Endometrium (tissue), 2 donors: ENCODE measurements at regions not wholly inside any gene's neighbourhood (a gene's known extent, or its start where the extent isn't known, plus 50 kb on each side); places are given as distances from the start of the nearest gene placed in this dataset.

Experiments used
- FAIRE-seq: peaks from 2 replicates; lab custom pipeline; 2012; peaks lifted over from hg19 to GRCh38; lab: Jason Lieb, UNC
- donor health status: control.
- donor health status: control.

GRCh38 chr5:58255970-58256369 is 203.9 kb downstream of the PLK2 start:
- no peak for FAIRE-seq

GRCh38 chr5:58255386-58255785 is 204.5 kb downstream of the PLK2 start:
- no peak for FAIRE-seq

DNA sequence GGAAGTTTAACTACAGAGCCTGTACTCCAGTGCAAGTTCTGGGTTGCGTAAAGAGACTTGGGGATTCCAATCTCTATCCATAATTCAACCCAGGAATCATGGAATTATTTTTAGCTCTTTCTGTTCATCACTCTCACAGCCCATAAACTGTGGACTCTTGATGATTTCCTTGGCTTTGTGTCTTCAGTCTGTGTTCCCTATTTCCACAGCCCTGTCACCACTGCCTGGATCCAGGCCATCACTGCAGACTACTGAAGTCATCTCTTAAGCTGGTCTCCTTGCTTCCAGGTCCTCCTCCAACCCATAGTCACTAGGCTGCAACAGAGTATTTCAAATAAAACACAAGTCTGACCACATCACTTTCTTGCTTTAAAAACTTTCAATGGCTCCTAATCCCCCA is 211.7 kb downstream of the PLK2 start:
- FAIRE-seq = no peak

- no peak for FAIRE-seq
These were observed 213.4 kb downstream of the PLK2 start for GRCh38 chr5:58246461-58246944.

- no peak for FAIRE-seq
These were observed 214.4 kb downstream of the PLK2 start for GRCh38 chr5:58245476-58245840.

GRCh38 chr5:58244819-58245475 is 214.9 kb downstream of the PLK2 start:
- no peak for FAIRE-seq

GRCh38 chr5:58241389-58241788 is 218.5 kb downstream of the PLK2 start:
- no peak for FAIRE-seq

- no peak for FAIRE-seq
These were observed 219.6 kb downstream of the PLK2 start for GRCh38 chr5:58240322-58240721.

GRCh38 chr5:58239731-58240130 is 220.2 kb downstream of the PLK2 start:
- no peak for FAIRE-seq

- FAIRE-seq = no peak
These were observed 220.8 kb downstream of the PLK2 start for GRCh38 chr5:58239045-58239444.

DNA sequence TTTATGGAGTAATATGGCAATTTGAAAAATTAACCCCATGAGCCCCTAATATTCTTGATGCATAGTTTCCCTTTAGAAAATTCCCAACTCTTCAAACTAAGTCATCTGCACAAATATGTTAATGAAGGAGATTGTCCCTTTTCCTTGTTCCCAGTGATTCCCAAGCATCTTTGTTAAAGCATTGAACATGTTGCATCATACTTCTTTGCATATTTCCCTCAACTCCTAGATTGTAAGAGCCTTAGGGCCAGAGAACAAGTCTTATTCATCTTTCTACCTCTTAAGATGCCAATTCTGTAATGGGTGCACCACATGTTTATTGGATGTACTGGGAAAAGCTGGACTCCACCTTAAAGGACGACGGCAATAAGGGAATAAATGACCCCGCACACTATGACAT is 223.4 kb downstream of the PLK2 start:
- no peak for FAIRE-seq

GRCh38 chr5:58235299-58235698 is 224.6 kb downstream of the PLK2 start:
- no peak for FAIRE-seq

DNA sequence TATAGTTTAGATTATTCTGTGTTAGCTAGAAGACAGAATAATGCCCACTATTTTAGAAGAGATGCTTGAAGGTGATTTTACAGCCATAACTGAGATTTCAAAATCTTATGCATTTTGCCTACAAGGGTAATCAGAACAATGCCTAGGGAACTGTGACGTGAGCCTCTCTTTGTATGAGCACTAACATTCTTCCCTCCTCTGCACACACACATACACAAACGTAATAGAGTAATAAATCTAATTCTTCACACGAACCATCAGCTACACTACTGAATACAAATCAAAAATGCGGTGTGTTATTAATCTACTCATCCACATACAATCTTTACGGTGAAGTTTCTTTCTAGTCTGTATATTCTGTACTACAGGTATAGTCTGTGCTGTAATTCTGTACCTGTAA is 227.8 kb downstream of the PLK2 start:
- no peak for FAIRE-seq

- no peak for FAIRE-seq
These were observed 228.8 kb downstream of the PLK2 start for GRCh38 chr5:58231041-58231440.

DNA sequence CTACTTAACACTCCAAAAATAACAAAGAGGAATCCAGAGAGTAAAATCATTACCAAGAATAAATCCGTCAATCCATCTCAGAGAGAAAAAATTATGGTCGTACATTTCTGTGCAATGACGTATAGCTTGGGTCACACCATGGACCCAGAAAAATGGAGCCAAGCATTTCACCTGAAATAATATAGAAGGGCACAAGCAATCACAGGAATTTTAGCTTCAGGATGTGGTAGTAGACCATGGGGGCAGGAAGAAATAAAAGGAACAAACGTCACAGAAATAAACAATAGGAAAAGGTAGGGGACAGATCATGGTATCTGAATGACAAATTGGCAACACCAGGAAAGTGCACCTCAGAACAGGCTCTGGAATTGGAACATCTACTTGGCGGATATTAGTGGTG is 231.0 kb downstream of the PLK2 start:
- FAIRE-seq = no peak

DNA sequence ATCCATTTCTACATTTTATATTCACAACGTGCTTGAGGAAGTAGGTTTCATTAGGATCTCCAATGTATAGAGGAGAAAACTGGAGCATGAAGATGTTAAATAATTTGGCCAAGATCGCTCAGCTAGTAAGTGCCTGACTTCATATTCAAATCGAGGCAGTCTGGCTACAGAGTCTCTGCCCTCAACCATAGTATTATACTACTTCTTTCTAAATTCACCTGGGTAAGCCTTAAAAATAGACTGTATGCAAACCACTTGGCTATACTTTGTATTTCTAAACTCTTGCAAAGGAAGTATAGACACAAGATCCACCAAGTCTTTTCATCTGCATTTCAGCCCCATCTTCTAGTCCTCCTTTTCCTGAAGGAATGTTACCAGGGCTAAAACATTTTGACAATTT is 232.0 kb downstream of the PLK2 start:
- FAIRE-seq = no peak

- no peak for FAIRE-seq
These were observed 235.2 kb downstream of the PLK2 start for GRCh38 chr5:58224661-58225060.

DNA sequence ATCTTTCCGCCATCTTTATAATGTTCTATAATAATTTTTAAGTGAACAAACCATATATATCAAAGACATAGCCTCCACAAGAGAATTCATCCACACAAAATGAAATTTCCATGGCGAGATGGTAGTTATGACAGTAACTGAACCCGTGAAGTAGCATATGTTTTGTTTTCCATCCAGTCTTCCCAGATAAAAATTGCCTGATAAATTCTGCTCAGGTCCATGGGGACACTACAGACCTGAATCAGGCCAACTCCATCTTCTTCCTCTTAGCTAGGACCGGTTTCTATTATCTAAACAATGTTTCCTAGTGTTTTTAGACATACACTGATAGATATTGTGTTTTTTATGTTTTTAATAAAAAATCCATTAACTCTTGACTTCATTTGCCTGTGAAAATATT is 235.7 kb downstream of the PLK2 start:
- FAIRE-seq = no peak

- FAIRE-seq = no peak
These were observed 244.5 kb downstream of the PLK2 start for GRCh38 chr5:58215364-58215763.

GRCh38 chr5:58211441-58211840 is 248.4 kb downstream of the PLK2 start:
- no peak for FAIRE-seq

GRCh38 chr5:58208674-58209073 is 251.2 kb downstream of the PLK2 start:
- no peak for FAIRE-seq

GRCh38 chr5:58207076-58207475 is 252.8 kb downstream of the PLK2 start:
- no peak for FAIRE-seq

GRCh38 chr5:58204966-58205365 is 254.9 kb downstream of the PLK2 start:
- FAIRE-seq = no peak

GRCh38 chr5:58202941-58203444 is 256.9 kb downstream of the PLK2 start:
- FAIRE-seq = no peak
